PC-9 (cell line): ENCODE measurements at regions not wholly inside any gene's neighbourhood (a gene's known extent, or its start where the extent isn't known, plus 50 kb on each side); places are given as distances from the start of the nearest gene placed in this dataset.

Experiments
- BruUV-seq: library from RNA; stranded (reverse); fragments of 400-500 nt; replicated peaks from 2 replicates; lab custom pipeline; 2021; lab: Mats Ljungman, UMichigan
- CTCF ChIA-PET: fragments of 300-600 bp; sonication (Branson Sonifier 250); formaldehyde crosslinking; loops from one replicate; lab custom pipeline; 2022; ENCODE audit warnings: antibody characterized with exemption; lab: Charles Lee
- POLR2A ChIA-PET: fragments of 300-600 bp; sonication (Branson Sonifier 250); formaldehyde crosslinking; loops from one replicate; lab custom pipeline; 2022; ENCODE audit warnings: antibody characterized with exemption; ENCODE audit not compliant: unreplicated experiment; lab: Charles Lee
- DNase-seq, 2 experiments: peaks; one replicate each; pipeline versions ENCODE4 v3.0.0 to v3.0.0-alpha.2; 2015 to 2022; ENCODE audit warnings: mixed read lengths in 1 of 2
- H2AFZ ChIP-seq: fragments of 200-600 bp; sonication (generic); 2 replicates; pipeline ENCODE4 v1.8.1; 2017; ENCODE audit warnings: antibody characterized with exemption
- H3F3A ChIP-seq: fragments of 200-600 bp; sonication (generic); 2 replicates; pipeline ENCODE4 v1.8.1; 2017; ENCODE audit warnings: antibody characterized with exemption, mild to moderate bottlenecking, low read depth; ENCODE audit not compliant: insufficient read depth
- H3K27ac ChIP-seq: fragments of 200-600 bp; sonication (generic); 2 replicates; pipeline ENCODE4 v1.6.1; 2016; ENCODE audit warnings: mixed run types
- H3K27me3 ChIP-seq: fragments of 200-600 bp; sonication (generic); 2 replicates; pipeline ENCODE4 v1.6.1; 2016; ENCODE audit warnings: low read depth, mixed run types; ENCODE audit not compliant: insufficient read depth
- H3K36me3 ChIP-seq: fragments of 200-600 bp; sonication (generic); 2 replicates; pipeline ENCODE4 v1.6.1; 2016; ENCODE audit warnings: low read depth, mixed run types
- H3K4me1 ChIP-seq: fragments of 200-600 bp; sonication (generic); replicated peaks from 2 replicates; pipeline ENCODE4 v1.6.1; 2016; ENCODE audit warnings: mixed run types; ENCODE audit not compliant: insufficient read depth
- H3K4me2 ChIP-seq: fragments of 200-600 bp; sonication (generic); 2 replicates; pipeline ENCODE4 v1.6.1; 2017; ENCODE audit warnings: mixed run types
- H3K4me3 ChIP-seq: fragments of 200-600 bp; sonication (generic); 2 replicates; pipeline ENCODE4 v1.6.1; 2016; ENCODE audit warnings: mixed run types
- H3K79me2 ChIP-seq: fragments of 200-600 bp; sonication (generic); 2 replicates; pipeline ENCODE4 v1.6.1; 2017; ENCODE audit warnings: low read depth, mixed run types
- H3K9me2 ChIP-seq: fragments of 200-600 bp; sonication (generic); 2 replicates; pipeline ENCODE4 v1.8.1; 2017; ENCODE audit warnings: mild to moderate bottlenecking; ENCODE audit not compliant: insufficient read depth
- H3K9me3 ChIP-seq: fragments of 200-600 bp; sonication (generic); 2 replicates; pipeline ENCODE4 v1.8.1; 2016; ENCODE audit warnings: low read depth; ENCODE audit not compliant: insufficient read depth
- H4K20me1 ChIP-seq: fragments of 200-600 bp; sonication (generic); 2 replicates; pipeline ENCODE4 v1.8.1; 2017; ENCODE audit not compliant: insufficient read depth
- EZH2 ChIP-seq: fragments of 200-600 bp; sonication (generic); IDR thresholded peaks from 2 replicates; pipeline ENCODE4 v1.8.0; 2017; ENCODE audit warnings: antibody characterized with exemption, low read depth
- intact Hi-C: fragments of 100-400 bp; cut with micrococcal nuclease; formaldehyde crosslinking; loops from one replicate; pipeline ENCODE4 v1.10.0; 2022; ENCODE audit not compliant: unreplicated experiment
- TF ChIP-seq, protein P1 (sequence below): fragments of 200-600 bp; sonication (generic); conservative IDR thresholded peaks from 2 replicates; pipeline ENCODE4 v1.6.1; 2017; ENCODE audit warnings: mixed run types, antibody characterized with exemption, mild to moderate bottlenecking, moderate library complexity

DNA sequence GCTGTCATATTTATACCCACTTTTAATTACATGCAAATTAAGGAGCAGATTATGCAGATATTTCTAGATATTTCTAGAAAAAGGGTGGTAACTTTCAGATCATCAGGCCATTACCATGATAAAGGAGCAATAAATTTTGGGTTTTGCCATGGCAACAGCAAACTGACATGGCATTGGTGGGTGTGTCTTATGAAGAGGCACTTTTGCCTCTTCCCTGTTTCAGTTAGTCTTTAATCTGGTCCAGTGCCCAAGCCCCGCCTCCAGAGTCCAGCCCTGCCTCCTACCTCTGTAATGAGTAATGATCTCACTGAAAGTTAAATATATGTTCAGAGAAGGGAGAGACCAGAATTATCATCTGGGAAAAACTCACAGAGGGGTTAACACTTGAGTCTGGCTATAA is 124.8 kb downstream of the SCG2 start:
- Histone ChIP-seq H3K4me1 (no peaks in the 10 kb centered on the region), H3K9me2 (no peaks in the 10 kb centered on the region), H2AFZ (no peak overlapping the region), H3K9me3 (no peaks in the 10 kb centered on the region), H3F3A (no peaks in the 10 kb centered on the region), H3K79me2 (no peaks in the 10 kb centered on the region), H3K36me3 (no peaks in the 10 kb centered on the region), H3K27me3 (no peaks in the 10 kb centered on the region), H3K4me3 (no peak overlapping the region), H4K20me1 (no peaks in the 10 kb centered on the region), H3K27ac (no peak overlapping the region), H3K4me2 (no peak overlapping the region)
- TF ChIP-seq EZH2, result no peak
- TF ChIP-seq, protein P1, sequence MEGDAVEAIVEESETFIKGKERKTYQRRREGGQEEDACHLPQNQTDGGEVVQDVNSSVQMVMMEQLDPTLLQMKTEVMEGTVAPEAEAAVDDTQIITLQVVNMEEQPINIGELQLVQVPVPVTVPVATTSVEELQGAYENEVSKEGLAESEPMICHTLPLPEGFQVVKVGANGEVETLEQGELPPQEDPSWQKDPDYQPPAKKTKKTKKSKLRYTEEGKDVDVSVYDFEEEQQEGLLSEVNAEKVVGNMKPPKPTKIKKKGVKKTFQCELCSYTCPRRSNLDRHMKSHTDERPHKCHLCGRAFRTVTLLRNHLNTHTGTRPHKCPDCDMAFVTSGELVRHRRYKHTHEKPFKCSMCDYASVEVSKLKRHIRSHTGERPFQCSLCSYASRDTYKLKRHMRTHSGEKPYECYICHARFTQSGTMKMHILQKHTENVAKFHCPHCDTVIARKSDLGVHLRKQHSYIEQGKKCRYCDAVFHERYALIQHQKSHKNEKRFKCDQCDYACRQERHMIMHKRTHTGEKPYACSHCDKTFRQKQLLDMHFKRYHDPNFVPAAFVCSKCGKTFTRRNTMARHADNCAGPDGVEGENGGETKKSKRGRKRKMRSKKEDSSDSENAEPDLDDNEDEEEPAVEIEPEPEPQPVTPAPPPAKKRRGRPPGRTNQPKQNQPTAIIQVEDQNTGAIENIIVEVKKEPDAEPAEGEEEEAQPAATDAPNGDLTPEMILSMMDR, result no peak
- CTCF ChIA-PET, result interaction anchor here (0.6 kb wide), 1 partner anchor 506 kb away, joined by 3 read pairs; no protein-coding TSS in a partner anchor
- no TSS peak for BruUV-seq
- no peak for DNase-seq
- intact Hi-C loops, result no loop called here
- POLR2A ChIA-PET, result no interaction called here

DNA sequence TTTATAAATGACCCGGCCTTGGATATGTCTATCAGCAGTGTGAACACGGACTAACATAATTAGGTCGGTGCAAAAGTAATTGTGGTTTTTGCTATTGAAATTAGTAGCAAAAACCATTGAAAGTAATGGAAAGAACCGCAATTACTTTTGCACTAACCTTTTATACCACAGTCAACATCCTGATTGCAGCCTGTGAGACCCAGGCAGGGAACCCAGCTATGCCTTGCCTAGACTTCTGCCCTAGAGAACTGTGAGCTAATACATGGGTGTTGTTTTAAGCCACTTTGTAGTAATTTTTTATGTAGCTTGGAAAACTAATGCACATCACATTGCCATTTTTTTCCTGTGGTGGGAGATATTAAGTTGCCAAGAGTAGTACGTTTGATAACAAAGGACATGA is 120.7 kb downstream of the SCG2 start:
- BruUV-seq, result no TSS peak
- no peak overlapping the region for H3K4me2 ChIP-seq
- H3K9me2 ChIP-seq, result no peaks in the 10 kb centered on the region; the same call in 1 of the 2 replicates
- no peak overlapping the region for H3K27ac ChIP-seq
- no peaks in the 10 kb centered on the region for H3K79me2 ChIP-seq
- CTCF ChIA-PET, result interaction anchor here (0.6 kb wide), 1 partner anchor 372 kb away, joined by 3 read pairs; no protein-coding TSS in a partner anchor
- H3K4me3 ChIP-seq, result no peak overlapping the region
- no peaks in the 10 kb centered on the region for H4K20me1 ChIP-seq
- TF ChIP-seq, protein P1, result no peak
- no peak for TF ChIP-seq EZH2
- H3K9me3 ChIP-seq, result no peaks in the 10 kb centered on the region
- POLR2A ChIA-PET, result no interaction called here
- H3K4me1 ChIP-seq, result no peaks in the 10 kb centered on the region
- H3F3A ChIP-seq, result no peaks in the 10 kb centered on the region
- H3K36me3 ChIP-seq, result no peaks in the 10 kb centered on the region
- intact Hi-C loops, result no loop called here
- DNase-seq, result no peak
- H2AFZ ChIP-seq, result no peak overlapping the region
- H3K27me3 ChIP-seq, result no peaks in the 10 kb centered on the region

DNA sequence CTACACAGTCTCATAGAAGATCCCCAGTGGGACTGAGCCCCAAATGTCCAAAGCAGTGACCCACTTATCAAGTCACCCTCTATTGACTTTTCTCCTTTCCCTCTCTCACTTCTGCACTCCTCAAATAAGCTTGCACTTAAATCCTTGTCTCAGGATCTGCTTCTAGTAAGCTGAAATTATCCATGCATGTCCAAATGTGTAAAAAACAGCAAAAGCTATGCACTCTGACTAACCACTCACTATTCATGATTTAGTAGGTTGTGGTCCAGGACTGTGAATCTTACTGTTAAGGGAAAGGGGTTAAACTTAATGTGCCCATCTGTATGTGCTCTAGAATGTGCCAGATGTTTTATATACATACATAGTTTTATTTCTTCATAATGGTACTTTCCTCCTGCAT is 115.4 kb downstream of the SCG2 start:
- POLR2A ChIA-PET, result no interaction called here

More for the DNA sequence above, 115.4 kb downstream of the SCG2 start:
- Histone ChIP-seq H3K36me3 (no peaks in the 10 kb centered on the region), H3K4me2 (no peak overlapping the region), H3K4me1 (no peaks in the 10 kb centered on the region), H3F3A (no peaks in the 10 kb centered on the region), H3K4me3 (no peak overlapping the region), H3K9me3 (no peaks in the 10 kb centered on the region), H3K79me2 (no peaks in the 10 kb centered on the region), H2AFZ (no peak overlapping the region), H3K27ac (no peak overlapping the region), H3K9me2 (no peaks in the 10 kb centered on the region; the same call in 1 of the 2 replicates), H3K27me3 (no peaks in the 10 kb centered on the region), H4K20me1 (no peaks in the 10 kb centered on the region)
- CTCF ChIA-PET, result no interaction called here
- no peak for TF ChIP-seq EZH2
- TF ChIP-seq, protein P1, result no peak
- BruUV-seq, result no TSS peak
- intact Hi-C loops, result no loop called here
- no peak for DNase-seq
